ENCODE measurements at regions not wholly inside any gene's neighbourhood (a gene's known extent, or its start where the extent isn't known, plus 50 kb on each side); places are given as distances from the start of the nearest gene placed in this dataset.

DNA sequence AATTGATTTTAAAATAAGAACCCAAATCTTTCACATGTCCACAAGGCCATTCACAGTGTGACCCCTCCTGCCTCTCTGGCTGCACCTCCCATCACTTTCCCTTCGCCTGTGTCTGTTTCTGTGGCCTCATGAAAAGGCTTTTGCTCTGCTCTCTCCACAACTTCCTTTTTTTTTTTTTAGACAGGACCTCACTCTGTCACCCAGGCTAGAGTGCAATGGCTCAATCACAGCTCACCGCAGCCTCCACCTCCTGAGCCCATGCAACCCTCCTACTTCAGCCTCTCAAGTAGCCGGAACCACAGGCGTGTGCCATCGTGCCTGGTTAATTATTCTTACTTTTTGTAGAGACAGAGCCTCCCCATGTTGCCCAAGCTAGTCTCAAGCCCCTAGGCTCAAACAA lies 197.1 kb downstream of the ABCC12 start:
- 100% methylated on average over 5 of the region's 5 CpGs; no CpG with 5 or more reads in 1 of the 2 experiments for WGBS, 2 experiments (ENCODE audit: extremely low coverage in 1 of 2, insufficient coverage in 1 of 2, insufficient read length in 1 of 2, insufficient replicate concordance in 2 of 2, low coverage in 1 of 2, low lambda C conversion rate in 2 of 2, missing lambda C conversion rate in 1 of 2)
- Histone ChIP-seq H3K36me3 (ENCODE audit: control insufficient read depth in 2 of 4, insufficient read depth in 4 of 4, low read length in 3 of 4) (no peaks in the 10 kb centered on the region), H4K20me1 (replicated peaks in 1 of 2; ENCODE audit: control insufficient read depth in 1 of 2, insufficient read depth in 2 of 2, low read length in 2 of 2) (no peaks in the 10 kb centered on the region), H2BK5ac (ENCODE audit: low read depth, low read length) (no peak overlapping the region), H3K9ac (replicated peaks in 1 of 4; ENCODE audit: extremely low read depth in 1 of 4, low read depth in 3 of 4, low read length in 3 of 4) (no peak overlapping the region), H4K5ac (ENCODE audit: insufficient read length, low read depth, low read length) (no peak overlapping the region), H3K27me3 (replicated peaks in 1 of 4; ENCODE audit: control insufficient read depth in 3 of 4, extremely low read depth in 1 of 4, insufficient read depth in 3 of 4, low read length in 3 of 4) (no peaks in the 10 kb centered on the region), H3K14ac (ENCODE audit: insufficient read length) (no peak overlapping the region), H2BK120ac (replicated peaks; ENCODE audit: low read depth, low read length) (no peak overlapping the region), H2BK20ac (ENCODE audit: low read length) (no peak overlapping the region), H2AFZ (ENCODE audit: low read length) (no peak overlapping the region), H4K8ac (ENCODE audit: extremely low read depth, insufficient read depth, low read length) (no peak overlapping the region), H3K27ac (ENCODE audit: low read depth, low read length) (no peak overlapping the region), H3K23me2 (ENCODE audit: low read depth, low read length) (no peaks in the 10 kb centered on the region), H3K4me1 (replicated peaks in 1 of 4; ENCODE audit: control insufficient read depth in 3 of 4, insufficient read depth in 4 of 4, low read length in 3 of 4) (no peaks in the 10 kb centered on the region), H3K9me3 (ENCODE audit: insufficient read depth in 2 of 2, low read depth in 1 of 2, low read length in 1 of 2) (no peaks in the 10 kb centered on the region), H2AK5ac (ENCODE audit: low read depth, low read length) (no peak overlapping the region), H2BK12ac (ENCODE audit: low read depth, low read length) (no peak overlapping the region), H3K79me1 (ENCODE audit: low read depth, low read length) (no peaks in the 10 kb centered on the region), H3K56ac (replicated peaks; ENCODE audit: insufficient read length, low read depth, low read length) (no peak overlapping the region), H3K18ac (ENCODE audit: extremely low read depth, low read length) (no peak overlapping the region), H3K23ac (ENCODE audit: insufficient read length) (no peak overlapping the region), H3K79me2 (ENCODE audit: control insufficient read depth in 1 of 2, insufficient read depth in 2 of 2, low read length in 2 of 2) (no peaks in the 10 kb centered on the region), H2BK15ac (ENCODE audit: low read length) (no peak overlapping the region), H3K4me2 (ENCODE audit: insufficient read depth in 1 of 2, low read depth in 2 of 2, low read length in 2 of 2) (no peak overlapping the region), H3K4me3 (ENCODE audit: extremely low read depth in 1 of 4, insufficient read depth in 2 of 4, low read depth in 3 of 4, low read length in 4 of 4) (no peak overlapping the region), H4K91ac (replicated peaks; ENCODE audit: insufficient read length, low read length) (no peak overlapping the region), H3K4ac (replicated peaks; ENCODE audit: insufficient read length, low read depth, low read length) (no peak overlapping the region)
- no peak for DNase-seq (ENCODE audit: low read depth in 1 of 2, low spot score in 2 of 2)
- ChIA-PET POLR2A (ENCODE audit: partially characterized antibody) (no interaction called here), CTCF (ENCODE audit: partially characterized antibody) (interaction anchor here (1.4 to 2.2 kb wide), 2 partner anchors 19 to 35 kb away, joined by 3 to 5 read pairs; no protein-coding TSS in a partner anchor)
- FAIRE-seq, result no peak
- TF ChIP-seq ASH2L (IDR thresholded peaks at IDR 0.05; ENCODE audit: low read length), result no peak
- TF ChIP-seq, protein P1, sequence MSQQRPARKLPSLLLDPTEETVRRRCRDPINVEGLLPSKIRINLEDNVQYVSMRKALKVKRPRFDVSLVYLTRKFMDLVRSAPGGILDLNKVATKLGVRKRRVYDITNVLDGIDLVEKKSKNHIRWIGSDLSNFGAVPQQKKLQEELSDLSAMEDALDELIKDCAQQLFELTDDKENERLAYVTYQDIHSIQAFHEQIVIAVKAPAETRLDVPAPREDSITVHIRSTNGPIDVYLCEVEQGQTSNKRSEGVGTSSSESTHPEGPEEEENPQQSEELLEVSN (IDR thresholded peaks at IDR 0.05), result no peak
- TF ChIP-seq, protein P2, sequence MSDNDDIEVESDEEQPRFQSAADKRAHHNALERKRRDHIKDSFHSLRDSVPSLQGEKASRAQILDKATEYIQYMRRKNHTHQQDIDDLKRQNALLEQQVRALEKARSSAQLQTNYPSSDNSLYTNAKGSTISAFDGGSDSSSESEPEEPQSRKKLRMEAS (IDR thresholded peaks at IDR 0.05), result no peak
- TF ChIP-seq RXRA (IDR thresholded peaks at IDR 0.05; ENCODE audit: insufficient read depth, low read depth, low read length), result no peak
- no peak for TF ChIP-seq RAD21 (IDR thresholded peaks at IDR 0.05 in 1 of 2, conservative IDR thresholded peaks at IDR 0.05 in 1 of 2; ENCODE audit: low read depth in 2 of 2, low read length in 2 of 2)
- TF ChIP-seq POU5F1 (IDR thresholded peaks at IDR 0.05; ENCODE audit: low read depth, low read length), result no peak
- TF ChIP-seq SP4 (IDR thresholded peaks at IDR 0.05; ENCODE audit: low read length), result no peak
